ENCODE measurements at regions not wholly inside any gene's neighbourhood (a gene's known extent, or its start where the extent isn't known, plus 50 kb on each side); places are given as distances from the start of the nearest gene placed in this dataset.

GRCh38 chr11:106422583-106422982 is 345.1 kb downstream of the AASDHPPT start:
- no peak for DNase-seq (ENCODE audit: low spot score in 2 of 2)
- H3K9me3 ChIP-seq: no peaks in the 10 kb centered on the region
- no peak for TF ChIP-seq CTCF (IDR thresholded peaks at IDR 0.05)
- H3K36me3 ChIP-seq: no peaks in the 10 kb centered on the region
- H3K27me3 ChIP-seq: no peaks in the 10 kb centered on the region
- intact Hi-C loops (cut with DNase I): no loop called here
- H3K4me1 ChIP-seq: no peaks in the 10 kb centered on the region
- no peak overlapping the region for H3K27ac ChIP-seq
- H3K4me3 ChIP-seq: no peak overlapping the region

GRCh38 chr11:106424111-106424510 is 346.6 kb downstream of the AASDHPPT start:
- no peaks in the 10 kb centered on the region for H3K36me3 ChIP-seq
- no peaks in the 10 kb centered on the region for H3K27me3 ChIP-seq
- H3K9me3 ChIP-seq: no peaks in the 10 kb centered on the region
- intact Hi-C loops (cut with DNase I): no loop called here
- no peak overlapping the region for H3K4me3 ChIP-seq
- DNase-seq (ENCODE audit: low spot score in 2 of 2): no peak
- H3K27ac ChIP-seq: no peak overlapping the region
- no peaks in the 10 kb centered on the region for H3K4me1 ChIP-seq
- no peak for TF ChIP-seq CTCF (IDR thresholded peaks at IDR 0.05)

GRCh38 chr11:106425819-106426218 is 348.4 kb downstream of the AASDHPPT start:
- Histone ChIP-seq H3K9me3 (no peaks in the 10 kb centered on the region), H3K4me3 (no peak overlapping the region), H3K36me3 (no peaks in the 10 kb centered on the region), H3K27me3 (no peaks in the 10 kb centered on the region), H3K4me1 (no peaks in the 10 kb centered on the region), H3K27ac (no peak overlapping the region)
- intact Hi-C loops (cut with DNase I): no loop called here
- DNase-seq (ENCODE audit: low spot score in 2 of 2): no peak
- no peak for TF ChIP-seq CTCF (IDR thresholded peaks at IDR 0.05)

- no peaks in the 10 kb centered on the region for H3K4me1 ChIP-seq
- no peak for TF ChIP-seq CTCF (IDR thresholded peaks at IDR 0.05)
- no peaks in the 10 kb centered on the region for H3K36me3 ChIP-seq
- intact Hi-C loops (cut with DNase I): no loop called here
- no peak overlapping the region for H3K4me3 ChIP-seq
- no peaks in the 10 kb centered on the region for H3K9me3 ChIP-seq
- no peak overlapping the region for H3K27ac ChIP-seq
- DNase-seq (ENCODE audit: low spot score in 2 of 2): no peak
- no peaks in the 10 kb centered on the region for H3K27me3 ChIP-seq
Observed at GRCh38 chr11:106426696-106427095, 349.2 kb downstream of the AASDHPPT start.

- Histone ChIP-seq H3K4me3 (no peak overlapping the region), H3K36me3 (no peaks in the 10 kb centered on the region), H3K27me3 (no peaks in the 10 kb centered on the region), H3K4me1 (no peaks in the 10 kb centered on the region), H3K9me3 (no peaks in the 10 kb centered on the region), H3K27ac (no peak overlapping the region)
- no peak for DNase-seq (ENCODE audit: low spot score in 2 of 2)
- no peak for TF ChIP-seq CTCF (IDR thresholded peaks at IDR 0.05)
- intact Hi-C loops (cut with DNase I): no loop called here
Observed at GRCh38 chr11:106427736-106428135, 350.3 kb downstream of the AASDHPPT start.

GRCh38 chr11:106442032-106442431 is 364.6 kb downstream of the AASDHPPT start:
- DNase-seq (ENCODE audit: low spot score in 2 of 2): no peak
- TF ChIP-seq CTCF (IDR thresholded peaks at IDR 0.05): no peak
- intact Hi-C loops (cut with DNase I): no loop called here
- Histone ChIP-seq H3K36me3 (no peaks in the 10 kb centered on the region), H3K9me3 (no peaks in the 10 kb centered on the region), H3K27ac (no peak overlapping the region), H3K4me3 (no peak overlapping the region), H3K27me3 (no peaks in the 10 kb centered on the region), H3K4me1 (no peaks in the 10 kb centered on the region)

Data from ascending aorta (tissue), 2 donors.